Fibroblast of lung (primary cell): ENCODE measurements at regions not wholly inside any gene's neighbourhood (a gene's known extent, or its start where the extent isn't known, plus 50 kb on each side); places are given as distances from the start of the nearest gene placed in this dataset.

Experiments used
- DNase-seq, 2 donors: peaks; one replicate each; pipeline versions ENCODE4 v3.0.0 to v3.0.0-alpha.2; 2010; ENCODE audit warnings: low read depth in 2 of 2
- H2AFZ ChIP-seq: 2 replicates; pipeline ENCODE4 v1.5.1; 2012; ENCODE audit warnings: low read length, control low read depth, inconsistent platforms
- H3K27ac ChIP-seq: 2 replicates; pipeline ENCODE4 v1.5.1; 2011; ENCODE audit warnings: low read length, control low read depth; ENCODE audit not compliant: insufficient read depth
- H3K27me3 ChIP-seq: 2 replicates; pipeline ENCODE4 v1.5.1; 2011; ENCODE audit warnings: mild to moderate bottlenecking, low read length; ENCODE audit not compliant: control insufficient read depth, insufficient read depth
- H3K36me3 ChIP-seq: 2 replicates; pipeline ENCODE4 v1.5.1; 2011; ENCODE audit warnings: low read length; ENCODE audit not compliant: control insufficient read depth, insufficient read depth
- H3K4me1 ChIP-seq: 2 replicates; pipeline ENCODE4 v1.5.1; 2011; ENCODE audit warnings: low read length; ENCODE audit not compliant: control insufficient read depth, insufficient read depth; ENCODE audit errors: extremely low read depth
- H3K4me2 ChIP-seq: 2 replicates; pipeline ENCODE4 v1.5.1; 2011; ENCODE audit warnings: low read length, control low read depth; ENCODE audit not compliant: insufficient read depth; ENCODE audit errors: extremely low read depth
- H3K4me3 ChIP-seq, 4 experiments: fragments of 200-600 bp in 1 of 4; sonication (generic) in 1 of 4; replicated peaks in 1 of 4; 2 replicates each; pipeline ENCODE4 v1.5.1; 2011 to 2016; ENCODE audit warnings: low read length in 4 of 4, low read depth in 3 of 4, mild to moderate bottlenecking in 3 of 4, control low read depth in 2 of 4, inconsistent platforms in 1 of 4, mixed read lengths in 1 of 4; ENCODE audit not compliant: insufficient read depth in 1 of 4; ENCODE audit errors: control extremely low read depth in 1 of 4
- H3K79me2 ChIP-seq: 2 replicates; pipeline ENCODE4 v1.5.1; 2012; ENCODE audit warnings: mild to moderate bottlenecking, low read length, inconsistent platforms; ENCODE audit not compliant: control insufficient read depth, insufficient read depth
- H3K9ac ChIP-seq: 2 replicates; pipeline ENCODE4 v1.5.1; 2011; ENCODE audit warnings: mild to moderate bottlenecking, low read length, control low read depth; ENCODE audit not compliant: insufficient read depth
- H3K9me3 ChIP-seq: 2 replicates; pipeline ENCODE4 v1.5.1; 2012; ENCODE audit warnings: low read depth, low read length; ENCODE audit not compliant: control insufficient read depth, insufficient read depth
- H4K20me1 ChIP-seq: 2 replicates; pipeline ENCODE4 v1.5.1; 2011; ENCODE audit warnings: low read length; ENCODE audit not compliant: control insufficient read depth, insufficient read depth; ENCODE audit errors: extremely low read depth
- CTCF ChIP-seq, 2 donors: IDR thresholded peaks in 1 of 2; conservative IDR thresholded peaks in 1 of 2; 1 replicate in 1 of 2; 2 replicates in 1 of 2; pipeline ENCODE4 v1.5.1; 2011 to 2012; ENCODE audit warnings: low read length in 2 of 2, control low read depth in 1 of 2, inconsistent platforms in 1 of 2, low read depth in 1 of 2, mild to moderate bottlenecking in 1 of 2
- EZH2 ChIP-seq: IDR thresholded peaks from 2 replicates; pipeline ENCODE4 v1.5.1; 2012; ENCODE audit warnings: low read length, control low read depth, mild to moderate bottlenecking; ENCODE audit errors: missing control alignments

DNA sequence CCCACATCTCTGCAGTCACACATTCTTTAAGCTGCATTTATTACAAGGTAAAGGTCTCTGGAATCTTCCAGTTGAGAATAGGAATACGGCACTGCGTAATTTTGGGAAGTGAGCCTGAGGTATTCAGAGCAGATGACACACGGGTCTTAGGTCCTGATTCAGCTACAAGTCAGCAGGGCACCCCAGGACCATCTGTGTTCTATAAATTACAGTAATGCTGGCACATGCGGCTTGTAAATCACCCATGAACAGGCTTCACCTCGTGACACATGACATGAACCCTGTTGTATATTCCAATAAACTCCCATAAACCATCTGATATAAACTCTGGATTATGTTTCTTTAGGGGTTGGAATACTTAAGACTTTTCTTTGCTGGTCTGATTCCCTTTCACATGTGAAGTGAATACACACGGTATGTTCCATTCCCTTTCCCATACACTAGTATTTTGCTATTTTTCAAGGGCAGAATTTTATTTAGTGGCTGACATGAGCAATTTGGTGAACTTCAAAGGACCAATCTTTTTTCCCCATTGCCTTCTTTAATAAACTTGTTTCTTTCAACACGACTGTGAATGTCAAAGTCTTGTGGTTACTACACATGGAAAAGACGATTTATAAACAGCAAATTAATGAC, 298.6 kb downstream of the MEIS1 start:
- TF ChIP-seq CTCF (conservative IDR thresholded peaks at IDR 0.05 in 1 of 2, IDR thresholded peaks at IDR 0.05 in 1 of 2; ENCODE audit: low read depth in 1 of 2, low read length in 2 of 2) = no peak
- TF ChIP-seq EZH2 = no peak
- Histone ChIP-seq H3K27ac (no peak overlapping the region), H3K79me2 (no peaks in the 10 kb centered on the region), H3K9ac (no peak overlapping the region), H3K4me1 (no peaks in the 10 kb centered on the region), H2AFZ (no peak overlapping the region), H3K9me3 (no peaks in the 10 kb centered on the region), H3K4me3 (no peak overlapping the region), H4K20me1 (no peaks in the 10 kb centered on the region), H3K4me2 (no peak overlapping the region), H3K36me3 (no peaks in the 10 kb centered on the region), H3K27me3 (no peaks in the 10 kb centered on the region)
- no peak for DNase-seq

GRCh38 chr2:66748939-66749338, 314.0 kb downstream of the MEIS1 start:
- no peak overlapping the region for H3K4me2 ChIP-seq
- no peak overlapping the region for H3K9ac ChIP-seq
- TF ChIP-seq CTCF (conservative IDR thresholded peaks at IDR 0.05 in 1 of 2, IDR thresholded peaks at IDR 0.05 in 1 of 2; ENCODE audit: low read depth in 1 of 2, low read length in 2 of 2) = no peak
- TF ChIP-seq EZH2 = no peak
- no peaks in the 10 kb centered on the region for H3K36me3 ChIP-seq
- no peaks in the 10 kb centered on the region for H3K79me2 ChIP-seq
- no peaks in the 10 kb centered on the region for H4K20me1 ChIP-seq
- H3K4me1 ChIP-seq = no peaks in the 10 kb centered on the region
- H3K9me3 ChIP-seq = no peaks in the 10 kb centered on the region
- no peak overlapping the region for H2AFZ ChIP-seq
- H3K27me3 ChIP-seq = no peaks in the 10 kb centered on the region
- no peak overlapping the region for H3K4me3 ChIP-seq
- no peak overlapping the region for H3K27ac ChIP-seq
- no peak for DNase-seq

DNA sequence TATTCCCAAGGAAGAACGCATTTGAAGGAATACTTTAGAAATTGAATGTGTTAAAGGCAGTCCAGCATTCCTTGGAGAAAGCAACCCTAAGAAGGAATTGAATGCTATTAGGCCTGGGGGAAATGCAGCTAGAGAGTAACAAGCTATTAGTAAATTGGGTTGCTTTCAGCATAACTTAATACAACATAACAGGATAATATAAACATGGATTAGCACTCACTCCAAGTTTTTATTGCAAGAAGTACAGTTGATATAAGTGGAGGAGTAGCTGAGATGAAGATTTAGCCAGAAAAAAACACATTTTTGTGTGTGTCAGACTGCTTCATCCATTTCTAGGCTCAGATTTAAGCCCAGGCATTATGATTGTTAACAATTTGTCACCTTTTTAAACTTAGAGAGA, 314.6 kb downstream of the MEIS1 start:
- H3K4me2 ChIP-seq = no peak overlapping the region
- H4K20me1 ChIP-seq = no peaks in the 10 kb centered on the region
- H3K36me3 ChIP-seq = no peaks in the 10 kb centered on the region
- H3K27ac ChIP-seq = no peak overlapping the region
- no peak overlapping the region for H3K9ac ChIP-seq
- H3K4me1 ChIP-seq = no peaks in the 10 kb centered on the region
- H3K27me3 ChIP-seq = no peaks in the 10 kb centered on the region
- TF ChIP-seq CTCF (conservative IDR thresholded peaks at IDR 0.05 in 1 of 2, IDR thresholded peaks at IDR 0.05 in 1 of 2; ENCODE audit: low read depth in 1 of 2, low read length in 2 of 2) (no peak), EZH2 (no peak)
- H2AFZ ChIP-seq = no peak overlapping the region
- no peak for DNase-seq
- H3K4me3 ChIP-seq = no peak overlapping the region
- no peaks in the 10 kb centered on the region for H3K9me3 ChIP-seq
- no peaks in the 10 kb centered on the region for H3K79me2 ChIP-seq
